ENCODE measurements at regions not wholly inside any gene's neighbourhood (a gene's known extent, or its start where the extent isn't known, plus 50 kb on each side); places are given as distances from the start of the nearest gene placed in this dataset.

GRCh38 chr7:140283472-140283871 lies 106.7 kb upstream of the KDM7A start:
- DNase-seq (no peak), ATAC-seq (no peak)

GRCh38 chr7:140281960-140282359 lies 105.2 kb upstream of the KDM7A start:
- Histone ChIP-seq H3K27ac (no peak overlapping the region), H3K4me1 (no peaks in the 10 kb centered on the region), H3K27me3 (no peaks in the 10 kb centered on the region), H3K36me3 (no peaks in the 10 kb centered on the region), H3K4me3 (no peak overlapping the region), H3K9me3 (no peaks in the 10 kb centered on the region)
- FAIRE-seq (no peak), ATAC-seq (no peak), DNase-seq (no peak)
- 81 to 83% methylated on average over 5 of the region's 5 CpGs for WGBS, 2 donors
- intact Hi-C loops (cut with DNase I): no loop called here
- TF ChIP-seq CTCF (IDR thresholded peaks at IDR 0.05): no peak

More at GRCh38 chr7:140283472-140283871, 106.7 kb upstream of the KDM7A start:
- TF ChIP-seq CTCF (IDR thresholded peaks at IDR 0.05): no peak
- Histone ChIP-seq H3K27me3 (no peaks in the 10 kb centered on the region), H3K4me3 (no peak overlapping the region), H3K27ac (no peak overlapping the region), H3K9me3 (no peaks in the 10 kb centered on the region), H3K4me1 (no peaks in the 10 kb centered on the region), H3K36me3 (no peaks in the 10 kb centered on the region)
- 94 to 98% methylated on average over 3 of the region's 3 CpGs for WGBS, 2 donors
- no peak for FAIRE-seq
- intact Hi-C loops (cut with DNase I): no loop called here

GRCh38 chr7:140281255-140281654 lies 104.5 kb upstream of the KDM7A start:
- Histone ChIP-seq H3K4me3 (no peak overlapping the region), H3K4me1 (no peaks in the 10 kb centered on the region), H3K27ac (no peak overlapping the region), H3K36me3 (no peaks in the 10 kb centered on the region), H3K9me3 (no peaks in the 10 kb centered on the region), H3K27me3 (no peaks in the 10 kb centered on the region)
- ATAC-seq (no peak), DNase-seq (no peak), FAIRE-seq (no peak)
- WGBS, 2 donors: 71 to 75% methylated on average over 3 of the region's 3 CpGs
- TF ChIP-seq CTCF (IDR thresholded peaks at IDR 0.05): no peak
- intact Hi-C loops (cut with DNase I): no loop called here

- Histone ChIP-seq H3K9me3 (no peaks in the 10 kb centered on the region), H3K36me3 (no peaks in the 10 kb centered on the region), H3K27ac (no peak overlapping the region), H3K4me1 (no peaks in the 10 kb centered on the region), H3K27me3 (no peaks in the 10 kb centered on the region), H3K4me3 (no peak overlapping the region)
- FAIRE-seq (no peak), DNase-seq (no peak), ATAC-seq (no peak)
- TF ChIP-seq CTCF (IDR thresholded peaks at IDR 0.05): no peak
- intact Hi-C loops (cut with DNase I): no loop called here
- WGBS, 2 donors: 57 to 62% methylated on average over 5 of the region's 5 CpGs
These were observed 99.2 kb upstream of the KDM7A start for GRCh38 chr7:140276001-140276400.

DNA sequence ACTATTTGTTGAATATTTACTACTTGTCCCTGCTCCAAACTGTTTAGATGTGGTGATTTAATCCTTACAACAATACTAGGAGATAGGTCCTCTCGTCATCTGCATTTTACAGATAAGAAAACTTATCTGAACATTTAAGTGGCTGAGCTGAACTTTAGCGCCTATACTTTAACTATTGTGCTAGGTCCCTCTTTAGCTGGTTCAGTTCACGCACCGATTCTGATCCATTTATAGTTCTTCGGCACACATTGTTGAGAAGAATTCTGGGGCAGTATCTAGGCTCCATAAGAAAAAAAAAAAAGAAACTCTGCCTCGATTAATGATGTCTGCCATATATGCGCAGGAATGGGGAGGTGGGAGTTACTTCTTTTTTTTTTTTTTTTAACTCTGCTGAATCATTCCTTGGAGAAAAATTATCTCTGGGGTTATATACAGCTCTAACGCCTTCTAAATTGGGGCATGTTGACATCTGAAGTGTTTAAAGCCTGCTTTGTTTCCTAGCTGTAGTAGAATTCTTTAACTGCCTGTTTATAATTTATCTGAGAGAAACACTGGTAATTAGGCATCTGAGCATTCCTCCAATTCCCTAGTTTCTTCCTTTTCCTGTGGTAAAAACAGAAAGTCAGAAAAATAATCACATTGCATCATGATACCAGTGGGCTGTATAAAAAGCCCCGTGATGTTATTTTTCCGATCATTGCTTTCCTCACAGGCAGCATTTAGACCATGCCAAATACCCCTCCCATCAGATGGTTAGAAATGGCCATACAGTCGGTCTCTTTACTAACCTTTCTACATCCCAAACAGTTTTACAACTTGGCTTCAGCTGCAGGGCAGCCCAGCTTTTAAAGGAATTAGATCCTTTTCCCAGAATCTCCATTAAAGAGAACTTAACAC lies 98.5 kb upstream of the KDM7A start:
- Histone ChIP-seq H3K4me1 (no peaks in the 10 kb centered on the region), H3K9me3 (no peaks in the 10 kb centered on the region), H3K27me3 (no peaks in the 10 kb centered on the region), H3K27ac (no peak overlapping the region), H3K36me3 (no peaks in the 10 kb centered on the region), H3K4me3 (no peak overlapping the region)
- DNase-seq (no peak), ATAC-seq (peak in 2 of 4 donors; percentile 36 to 63), FAIRE-seq (no peak)
- 50 to 56% methylated on average over 11 of the region's 11 CpGs for WGBS, 2 donors
- intact Hi-C loops (cut with DNase I): no loop called here
- TF ChIP-seq CTCF (IDR thresholded peaks at IDR 0.05): no peak

Data from pancreas (tissue), 10 donors.